GM19372 (cell line): ENCODE measurements at regions not wholly inside any gene's neighbourhood (a gene's known extent, or its start where the extent isn't known, plus 50 kb on each side); places are given as distances from the start of the nearest gene placed in this dataset.
A peak's percentile ranks its signal among the peaks of the same experiment; 100 is the strongest.

Source experiments
- ATAC-seq: cut with Tn5 transposase; IDR thresholded peaks from one replicate; pipeline ENCODE4 v1.9.1; 2021; ENCODE audit warnings: mild to moderate bottlenecking, low read depth, moderate library complexity; ENCODE audit not compliant: unreplicated experiment

- ATAC-seq = no peak
These were observed 818.0 kb downstream of the MAFB start for GRCh38 chr20:39871013-39871412.

- no peak for ATAC-seq
These were observed 823.6 kb downstream of the MAFB start for GRCh38 chr20:39865446-39865845.

- ATAC-seq = no peak
These were observed 826.6 kb downstream of the MAFB start for GRCh38 chr20:39862470-39862891.

GRCh38 chr20:39861381-39861780, 827.7 kb downstream of the MAFB start:
- ATAC-seq = no peak

GRCh38 chr20:39857835-39858234, 831.2 kb downstream of the MAFB start:
- ATAC-seq = no peak

GRCh38 chr20:39857187-39857586, 831.8 kb downstream of the MAFB start:
- ATAC-seq = no peak

- ATAC-seq = no peak
These were observed 833.2 kb downstream of the MAFB start for GRCh38 chr20:39855799-39856198.

- ATAC-seq = no peak
These were observed 834.0 kb downstream of the MAFB start for GRCh38 chr20:39855056-39855455.

- ATAC-seq = peak; percentile 72
These were observed 835.4 kb downstream of the MAFB start for GRCh38 chr20:39853636-39854035.

GRCh38 chr20:39853050-39853449, 836.0 kb downstream of the MAFB start:
- no peak for ATAC-seq

GRCh38 chr20:39851459-39851858, 837.6 kb downstream of the MAFB start:
- no peak for ATAC-seq

GRCh38 chr20:39850821-39851330, 838.2 kb downstream of the MAFB start:
- ATAC-seq = no peak

- no peak for ATAC-seq
These were observed 838.8 kb downstream of the MAFB start for GRCh38 chr20:39850246-39850645.

GRCh38 chr20:39849664-39850063, 839.4 kb downstream of the MAFB start:
- no peak for ATAC-seq

GRCh38 chr20:39849171-39849570, 839.9 kb downstream of the MAFB start:
- ATAC-seq = no peak

- no peak for ATAC-seq
These were observed 849.5 kb downstream of the MAFB start for GRCh38 chr20:39839399-39840119.

GRCh38 chr20:39837561-39837960, 851.5 kb downstream of the MAFB start:
- no peak for ATAC-seq

- ATAC-seq = no peak
These were observed 853.8 kb downstream of the MAFB start for GRCh38 chr20:39835130-39835842.

GRCh38 chr20:39830903-39831302, 858.1 kb downstream of the MAFB start:
- ATAC-seq = no peak

GRCh38 chr20:39829661-39830060, 859.4 kb downstream of the MAFB start:
- ATAC-seq = peak; percentile 72

- peak; percentile 5 for ATAC-seq
These were observed 859.8 kb downstream of the MAFB start for GRCh38 chr20:39829256-39829655.

- peak; percentile 62 for ATAC-seq
These were observed 863.1 kb downstream of the MAFB start for GRCh38 chr20:39825950-39826349.
